Endothelial cell of umbilical vein (primary cell): ENCODE measurements at regions not wholly inside any gene's neighbourhood (a gene's known extent, or its start where the extent isn't known, plus 50 kb on each side); places are given as distances from the start of the nearest gene placed in this dataset.

Experiments used
- BruUV-seq: library from RNA; stranded (reverse); fragments of 400-500 nt; replicated peaks from 2 replicates; lab custom pipeline; 2021; lab: Mats Ljungman, UMichigan
- CTCF ChIA-PET: fragments of 300-600, 350-600 bp; sonication (Branson Sonifier 250); formaldehyde crosslinking; loops from one replicate; lab custom pipeline; 2021; ENCODE audit warnings: antibody characterized with exemption, inconsistent platforms; lab: Charles Lee
- POLR2A ChIA-PET: fragments of 300-600, 350-600 bp; sonication (Branson Sonifier 250); formaldehyde crosslinking; loops from one replicate; lab custom pipeline; 2021; ENCODE audit warnings: antibody characterized with exemption, inconsistent platforms; lab: Charles Lee
- DNase-seq: peaks from one replicate; pipeline ENCODE4 v3.0.0-alpha.2; 2011; ENCODE audit warnings: low read depth, low spot score
- FAIRE-seq: peaks from 2 replicates; lab custom pipeline; 2011; peaks lifted over from hg19 to GRCh38; lab: Jason Lieb, UNC
- H2AFZ ChIP-seq: 2 replicates; pipeline ENCODE4 v1.6.0; 2012; ENCODE audit warnings: low read depth, low read length, control low read depth, inconsistent platforms
- H3K27ac ChIP-seq: 2 replicates; pipeline ENCODE4 v1.5.1; 2011; ENCODE audit warnings: low read depth, mild to moderate bottlenecking, control low read depth, low read length, moderate library complexity; ENCODE audit not compliant: insufficient read depth
- H3K27me3 ChIP-seq, 2 experiments: 2 replicates each; pipeline versions ENCODE4 v1.6.0 to v1.6.1; 2011; ENCODE audit warnings: low read length in 2 of 2, mixed read lengths in 1 of 2; ENCODE audit not compliant: control insufficient read depth in 2 of 2, insufficient read depth in 2 of 2
- H3K36me3 ChIP-seq, 2 experiments: 2 replicates in 1 of 2; 3 replicates in 1 of 2; pipeline ENCODE4 v1.5.1; 2011; ENCODE audit warnings: low read length in 2 of 2, mild to moderate bottlenecking in 1 of 2, moderate library complexity in 1 of 2; ENCODE audit not compliant: control insufficient read depth in 2 of 2, insufficient read depth in 2 of 2; ENCODE audit errors: extremely low read depth in 1 of 2
- H3K4me1 ChIP-seq: 3 replicates; pipeline ENCODE4 v1.5.1; 2011; ENCODE audit warnings: mild to moderate bottlenecking, low read length; ENCODE audit not compliant: control insufficient read depth, insufficient read depth; ENCODE audit errors: extremely low read depth
- H3K4me2 ChIP-seq: 2 replicates; pipeline ENCODE4 v1.6.1; 2011; ENCODE audit warnings: low read length, control low read depth, mixed read lengths; ENCODE audit not compliant: insufficient read depth
- H3K4me3 ChIP-seq, 3 experiments: fragments of 200-600 bp in 1 of 3; sonication (generic), shearing (Covaris generic) in 1 of 3; replicated peaks in 1 of 3; 2 replicates each; pipeline ENCODE4 v1.5.1; 2011 to 2016; ENCODE audit warnings: control low read depth in 3 of 3, low read length in 3 of 3, mild to moderate bottlenecking in 2 of 3, inconsistent platforms in 1 of 3, low read depth in 1 of 3, moderate library complexity in 1 of 3; ENCODE audit not compliant: insufficient read depth in 1 of 3
- H3K79me2 ChIP-seq: 2 replicates; pipeline ENCODE4 v1.6.0; 2012; ENCODE audit warnings: low read length, inconsistent platforms; ENCODE audit not compliant: control insufficient read depth, insufficient read depth
- H3K9ac ChIP-seq: replicated peaks from 2 replicates; pipeline ENCODE3; 2011; ENCODE audit warnings: low read length, control low read depth; ENCODE audit not compliant: insufficient read depth; ENCODE audit errors: extremely low read depth
- H3K9me1 ChIP-seq: replicated peaks from 3 replicates; pipeline ENCODE4 v1.6.0; 2011; ENCODE audit warnings: mild to moderate bottlenecking, low read length; ENCODE audit not compliant: control insufficient read depth, insufficient read depth; ENCODE audit errors: extremely low read depth
- H3K9me3 ChIP-seq: replicated peaks from 2 replicates; pipeline ENCODE4 v1.5.1; 2012; ENCODE audit warnings: low read length, inconsistent platforms; ENCODE audit not compliant: control insufficient read depth, insufficient read depth
- H4K20me1 ChIP-seq: replicated peaks from 2 replicates; pipeline ENCODE3; 2011; ENCODE audit warnings: mild to moderate bottlenecking, low read length; ENCODE audit not compliant: control insufficient read depth, insufficient read depth; ENCODE audit errors: extremely low read depth
- EZH2 ChIP-seq: IDR thresholded peaks from 2 replicates; pipeline ENCODE4 v1.6.1; 2012; ENCODE audit warnings: borderline replicate concordance, low read depth, mild to moderate bottlenecking, moderate library complexity, low read length, inconsistent platforms; ENCODE audit not compliant: severe bottlenecking
- JUN ChIP-seq: IDR thresholded peaks from 2 replicates; pipeline ENCODE4 v1.6.1; 2011; ENCODE audit warnings: borderline replicate concordance, low read depth; ENCODE audit not compliant: insufficient read length, insufficient read depth
- POLR2A ChIP-seq: IDR thresholded peaks from 2 replicates; pipeline ENCODE4 v1.6.1; 2012; ENCODE audit warnings: low read depth, mild to moderate bottlenecking, control low read depth, low read length
- POLR2AphosphoS5 ChIP-seq: IDR thresholded peaks from 2 replicates; pipeline ENCODE4 v1.6.1; 2012; ENCODE audit warnings: low read depth, mild to moderate bottlenecking, control low read depth, low read length, moderate library complexity; ENCODE audit not compliant: insufficient read depth
- dilution Hi-C: fragments of 300-500 bp; cut with MboI; formaldehyde crosslinking; loops from one replicate; pipeline ENCODE4 v1.15.0; 2019; ENCODE audit warnings: low sequenced_read_pairs; ENCODE audit not compliant: extremely low pct_ligation_motif_present
- intact Hi-C: fragments of 100-400 bp; cut with micrococcal nuclease; formaldehyde crosslinking; loops from one replicate; pipeline ENCODE4 v1.10.0; 2022

DNA sequence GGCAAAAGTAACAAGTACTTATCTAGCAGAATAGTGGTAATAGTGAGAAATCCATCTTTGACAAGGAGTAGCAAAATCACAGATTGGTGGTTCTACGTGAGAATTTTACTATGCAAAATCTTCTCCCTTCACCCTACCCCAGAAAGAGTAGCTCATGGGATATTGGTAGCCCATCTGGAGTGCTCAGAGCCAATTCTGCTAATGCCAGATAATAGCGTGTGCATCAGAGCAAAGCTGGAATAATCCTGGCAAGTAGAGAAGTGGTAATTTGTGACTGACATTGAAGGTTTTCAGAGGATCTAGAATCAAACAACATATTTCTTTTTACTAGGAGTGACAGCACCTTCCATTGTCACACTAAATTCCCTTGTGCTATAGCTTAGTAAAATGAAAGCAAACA lies 192.9 kb downstream of the ZBBX start:
- Histone ChIP-seq H3K27ac (no peak overlapping the region), H2AFZ (no peak overlapping the region), H3K4me1 (no peaks in the 10 kb centered on the region), H4K20me1 (no peaks in the 10 kb centered on the region), H3K9me3 (peaks cover 2% of the 10 kb centered on the region), H3K9ac (no peak overlapping the region), H3K27me3 (no peaks in the 10 kb centered on the region), H3K36me3 (no peaks in the 10 kb centered on the region), H3K9me1 (no peaks in the 10 kb centered on the region), H3K4me3 (no peak overlapping the region), H3K4me2 (no peak overlapping the region), H3K79me2 (no peaks in the 10 kb centered on the region)
- dilution Hi-C loops (no loop called here), intact Hi-C loops (no loop called here)
- BruUV-seq = no TSS peak
- ChIA-PET POLR2A (no interaction called here), CTCF (no interaction called here)
- FAIRE-seq = no peak
- DNase-seq = no peak
- TF ChIP-seq EZH2 (no peak), POLR2A (no peak), POLR2AphosphoS5 (no peak)

DNA sequence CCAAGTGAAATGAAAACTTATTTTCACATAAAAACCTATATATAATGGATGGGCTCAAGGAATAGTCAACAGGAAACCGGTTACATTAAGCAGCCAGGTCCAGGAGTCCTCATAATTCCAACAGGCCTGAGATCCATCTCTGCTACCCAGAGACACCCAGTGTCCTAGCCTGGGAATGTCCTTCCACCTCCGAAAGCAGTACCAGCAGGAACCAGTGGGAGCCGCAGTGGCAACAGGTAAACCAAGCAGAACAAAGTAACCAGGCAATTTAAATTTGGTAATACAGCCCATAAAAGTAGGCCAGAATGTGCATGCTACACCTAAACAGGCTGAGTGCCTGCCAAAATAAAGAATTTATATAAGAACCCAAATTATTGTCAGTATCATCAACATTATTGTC lies 195.6 kb downstream of the ZBBX start:
- no peak for TF ChIP-seq JUN
- BruUV-seq = no TSS peak
- no peaks in the 10 kb centered on the region for H3K4me1 ChIP-seq
- ChIA-PET POLR2A (no interaction called here), CTCF (no interaction called here)
- dilution Hi-C loops (no loop called here), intact Hi-C loops (no loop called here)
- no peak overlapping the region for H2AFZ ChIP-seq
- no peaks in the 10 kb centered on the region for H3K79me2 ChIP-seq
- H3K27ac ChIP-seq = no peak overlapping the region
- peaks cover 2% of the 10 kb centered on the region for H3K9me3 ChIP-seq
- H3K27me3 ChIP-seq = no peaks in the 10 kb centered on the region
- no peaks in the 10 kb centered on the region for H4K20me1 ChIP-seq
- H3K4me3 ChIP-seq = no peak overlapping the region
- FAIRE-seq (no peak), DNase-seq (no peak)
- no peaks in the 10 kb centered on the region for H3K36me3 ChIP-seq
- H3K9me1 ChIP-seq = no peaks in the 10 kb centered on the region
- no peak overlapping the region for H3K9ac ChIP-seq
- H3K4me2 ChIP-seq = no peak overlapping the region
